Ishikawa (cell line): ENCODE measurements at regions not wholly inside any gene's neighbourhood (a gene's known extent, or its start where the extent isn't known, plus 50 kb on each side); places are given as distances from the start of the nearest gene placed in this dataset.

ENCODE experiments used
- CEBPB ChIP-seq: IDR thresholded peaks from 2 replicates; pipeline ENCODE4 v1.6.1; 2012
- CREB1 ChIP-seq: IDR thresholded peaks from 2 replicates; pipeline ENCODE4 v1.6.1; 2012; ENCODE audit warnings: low read depth
- EGR1 ChIP-seq: IDR thresholded peaks from 2 replicates; pipeline ENCODE4 v1.6.1; 2012
- EP300 ChIP-seq: IDR thresholded peaks from 2 replicates; pipeline ENCODE4 v1.6.1; 2012; ENCODE audit warnings: borderline replicate concordance
- FOXM1 ChIP-seq: IDR thresholded peaks from 2 replicates; pipeline ENCODE4 v1.6.1; 2012; ENCODE audit warnings: low read depth, borderline replicate concordance
- MAX ChIP-seq: IDR thresholded peaks from 2 replicates; pipeline ENCODE4 v1.6.1; 2012
- NFIC ChIP-seq: IDR thresholded peaks from 2 replicates; pipeline ENCODE4 v1.6.1; 2012
- RAD21 ChIP-seq: IDR thresholded peaks from 2 replicates; pipeline ENCODE4 v1.6.1; 2012; ENCODE audit warnings: low read depth
- REST ChIP-seq: IDR thresholded peaks from 2 replicates; pipeline ENCODE4 v1.6.1; 2012; ENCODE audit warnings: low read depth, mild to moderate bottlenecking
- TAF1 ChIP-seq: IDR thresholded peaks from 2 replicates; pipeline ENCODE4 v1.6.1; 2012; ENCODE audit warnings: low read depth, mild to moderate bottlenecking
- TCF12 ChIP-seq: IDR thresholded peaks from 2 replicates; pipeline ENCODE4 v1.6.1; 2012; ENCODE audit warnings: low read depth
- TEAD4 ChIP-seq: IDR thresholded peaks from 2 replicates; pipeline ENCODE4 v1.6.1; 2012
- USF1 ChIP-seq: IDR thresholded peaks from 2 replicates; pipeline ENCODE4 v1.6.1; 2012
- YY1 ChIP-seq: IDR thresholded peaks from 2 replicates; pipeline ENCODE4 v1.6.1; 2012; ENCODE audit warnings: low read depth
- ZBTB7A ChIP-seq: IDR thresholded peaks from 2 replicates; pipeline ENCODE4 v1.6.1; 2012; ENCODE audit warnings: low read depth

- peak; percentile 37; the same call in 1 of the 2 replicates for TF ChIP-seq CEBPB
- no peak for TF ChIP-seq FOXM1
- TF ChIP-seq TEAD4: no peak
- no peak for TF ChIP-seq NFIC
These were observed 216.5 kb upstream of the SLC8A1 start for GRCh38 chr2:40668425-40668824.

GRCh38 chr2:40680547-40680946 is 228.7 kb upstream of the SLC8A1 start:
- TF ChIP-seq RAD21 (no peak), TEAD4 (no peak), CEBPB (no peak), TAF1 (no peak), EP300 (no peak), EGR1 (no peak), MAX (no peak), TCF12 (no peak), FOXM1 (no peak), REST (no peak), NFIC (no peak), YY1 (no peak), ZBTB7A (no peak), CREB1 (no peak), USF1 (no peak)

GRCh38 chr2:40690036-40690435 is 238.1 kb upstream of the SLC8A1 start:
- no peak for TF ChIP-seq REST
- no peak for TF ChIP-seq ZBTB7A

GRCh38 chr2:40690525-40690924 is 238.6 kb upstream of the SLC8A1 start:
- TF ChIP-seq RAD21: no peak

GRCh38 chr2:40700231-40700954 is 248.5 kb upstream of the SLC8A1 start:
- no peak for TF ChIP-seq EGR1
- TF ChIP-seq CREB1: no peak
- TF ChIP-seq REST: no peak
- TF ChIP-seq USF1: no peak
- no peak for TF ChIP-seq YY1
- TF ChIP-seq TEAD4: no peak
- no peak for TF ChIP-seq NFIC
- TF ChIP-seq CEBPB: no peak
- TF ChIP-seq RAD21: no peak
- TF ChIP-seq FOXM1: no peak
- no peak for TF ChIP-seq TAF1
- TF ChIP-seq MAX: no peak
- no peak for TF ChIP-seq EP300
- TF ChIP-seq TCF12: no peak
- no peak for TF ChIP-seq ZBTB7A
